ENCODE measurements at regions not wholly inside any gene's neighbourhood (a gene's known extent, or its start where the extent isn't known, plus 50 kb on each side); places are given as distances from the start of the nearest gene placed in this dataset.

DNA sequence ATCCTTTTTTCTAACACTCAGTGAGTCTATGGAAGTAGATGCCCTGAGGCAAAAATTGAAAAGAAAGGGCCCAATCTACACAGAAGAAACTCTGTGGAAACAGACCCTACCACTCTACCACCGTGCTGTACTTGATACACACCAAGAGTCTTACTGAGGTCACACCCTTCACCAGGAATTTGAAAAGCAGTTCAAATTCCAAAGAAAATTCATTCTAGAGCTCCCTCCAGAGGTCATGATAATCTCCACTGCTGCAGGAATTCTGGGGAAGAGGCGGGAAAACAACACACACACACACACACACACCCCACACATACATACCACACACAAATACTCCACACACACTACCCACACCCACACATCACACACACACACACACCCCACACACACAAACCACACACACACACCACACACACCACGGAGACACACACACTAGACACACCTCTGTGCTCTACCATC lies 336.8 kb downstream of the HDGFL1 start:
- Histone ChIP-seq H3K36me3 (ENCODE audit: control insufficient read depth, insufficient read depth, low read length) (no peaks in the 10 kb centered on the region), H3K4me1 (ENCODE audit: control insufficient read depth, insufficient read depth, low read length) (peaks cover 9% of the 10 kb centered on the region), H3K27ac (ENCODE audit: low read depth, low read length) (no peak overlapping the region), H3K4me3 (ENCODE audit: low read length) (no peak overlapping the region), H3K27me3 (ENCODE audit: control insufficient read depth, insufficient read depth, low read length) (no peaks in the 10 kb centered on the region), H3K9ac (ENCODE audit: low read length) (no peak overlapping the region)

DNA sequence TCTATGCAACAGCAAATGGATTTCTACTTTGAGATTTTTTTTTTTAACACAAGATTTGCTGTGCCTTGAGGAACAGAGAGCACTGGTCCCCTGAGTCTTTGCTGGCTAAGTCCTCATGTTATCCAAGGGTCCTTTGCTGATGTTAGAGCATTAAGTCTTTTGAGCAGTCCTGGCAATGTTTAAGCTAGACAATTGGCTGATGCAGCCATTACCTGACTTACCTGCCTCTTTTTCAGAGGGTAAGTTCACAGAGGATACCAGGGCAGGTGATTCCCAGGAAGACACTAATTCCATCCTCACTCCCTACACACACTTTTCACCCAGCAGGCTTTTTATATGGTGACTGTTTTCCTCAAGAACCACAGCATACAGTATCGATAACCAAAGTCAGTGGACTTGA lies 337.7 kb downstream of the HDGFL1 start:
- H3K4me1 ChIP-seq (ENCODE audit: control insufficient read depth, insufficient read depth, low read length): peaks cover 9% of the 10 kb centered on the region
- no peak overlapping the region for H3K27ac ChIP-seq (ENCODE audit: low read depth, low read length)
- H3K36me3 ChIP-seq (ENCODE audit: control insufficient read depth, insufficient read depth, low read length): no peaks in the 10 kb centered on the region
- H3K9ac ChIP-seq (ENCODE audit: low read length): no peak overlapping the region
- H3K27me3 ChIP-seq (ENCODE audit: control insufficient read depth, insufficient read depth, low read length): no peaks in the 10 kb centered on the region
- H3K4me3 ChIP-seq (ENCODE audit: low read length): no peak overlapping the region

DNA sequence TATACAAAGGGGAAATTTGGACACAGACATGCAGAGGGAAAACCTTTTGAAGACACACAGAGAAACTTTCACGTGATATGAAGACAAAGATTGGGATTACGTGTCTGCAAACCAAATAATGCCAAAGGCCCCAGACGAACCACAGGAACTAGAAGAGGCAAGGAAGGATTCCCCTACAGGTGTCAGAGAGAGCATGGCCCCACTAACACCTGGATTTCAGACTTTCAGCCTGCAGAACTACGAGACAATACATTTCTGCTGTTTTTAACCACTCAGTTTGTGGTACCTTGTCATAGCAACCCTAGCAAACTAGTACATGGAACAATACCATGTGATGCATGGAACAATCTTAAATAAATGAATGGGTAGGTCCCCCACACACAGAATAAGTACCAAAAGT lies 341.0 kb downstream of the HDGFL1 start:
- H3K9ac ChIP-seq (ENCODE audit: low read length): no peak overlapping the region
- H3K27me3 ChIP-seq (ENCODE audit: control insufficient read depth, insufficient read depth, low read length): no peaks in the 10 kb centered on the region
- no peaks in the 10 kb centered on the region for H3K36me3 ChIP-seq (ENCODE audit: control insufficient read depth, insufficient read depth, low read length)
- H3K4me3 ChIP-seq (ENCODE audit: low read length): no peak overlapping the region
- no peak overlapping the region for H3K27ac ChIP-seq (ENCODE audit: low read depth, low read length)
- H3K4me1 ChIP-seq (ENCODE audit: control insufficient read depth, insufficient read depth, low read length): peaks cover under 1% of the 10 kb centered on the region

DNA sequence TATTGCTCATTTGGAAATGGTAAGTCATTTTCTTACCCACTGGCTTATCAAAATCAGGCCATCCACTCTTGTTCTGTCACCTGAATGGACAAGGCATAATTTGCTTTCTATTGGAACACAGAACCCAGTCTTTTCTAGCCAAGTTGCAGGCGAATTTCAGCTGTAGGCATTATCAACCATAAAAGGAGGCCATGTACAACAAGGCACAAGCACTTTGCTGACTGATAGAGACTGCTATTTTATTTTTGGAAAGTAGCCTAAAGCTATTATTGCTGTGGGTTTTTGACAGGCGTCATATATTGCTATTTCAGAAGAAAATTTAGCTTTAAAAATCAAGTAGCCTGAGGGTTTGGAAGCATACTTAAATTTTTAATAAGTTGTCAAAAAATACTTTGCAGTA lies 344.2 kb downstream of the HDGFL1 start:
- no peak overlapping the region for H3K27ac ChIP-seq (ENCODE audit: low read depth, low read length)

DNA sequence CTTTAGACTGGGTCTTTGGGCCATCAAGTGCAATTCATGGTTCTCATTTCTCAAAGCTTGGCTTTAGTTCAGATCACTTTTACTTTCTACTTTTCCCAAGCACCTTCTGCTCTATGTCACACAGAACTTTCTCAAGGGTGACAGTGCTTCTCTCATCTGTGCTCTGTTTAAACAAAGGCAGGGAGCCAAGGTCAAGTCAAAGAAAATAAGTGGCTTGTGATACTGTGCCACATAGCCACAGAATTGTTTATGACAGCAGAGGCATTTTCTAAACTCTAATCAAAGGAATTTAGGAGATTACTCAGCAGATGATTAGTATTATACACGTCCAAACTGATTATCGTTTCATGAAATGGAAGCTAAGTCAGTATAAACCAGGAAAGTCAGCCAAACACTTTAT lies 348.0 kb downstream of the HDGFL1 start:
- Histone ChIP-seq H3K4me3 (ENCODE audit: low read length) (no peak overlapping the region), H3K27ac (ENCODE audit: low read depth, low read length) (no peak overlapping the region), H3K27me3 (ENCODE audit: control insufficient read depth, insufficient read depth, low read length) (no peaks in the 10 kb centered on the region)

More for the DNA sequence above, 344.2 kb downstream of the HDGFL1 start:
- Histone ChIP-seq H3K36me3 (ENCODE audit: control insufficient read depth, insufficient read depth, low read length) (no peaks in the 10 kb centered on the region), H3K9ac (ENCODE audit: low read length) (no peak overlapping the region), H3K27me3 (ENCODE audit: control insufficient read depth, insufficient read depth, low read length) (no peaks in the 10 kb centered on the region), H3K4me1 (ENCODE audit: control insufficient read depth, insufficient read depth, low read length) (no peaks in the 10 kb centered on the region), H3K4me3 (ENCODE audit: low read length) (no peak overlapping the region)

DNA sequence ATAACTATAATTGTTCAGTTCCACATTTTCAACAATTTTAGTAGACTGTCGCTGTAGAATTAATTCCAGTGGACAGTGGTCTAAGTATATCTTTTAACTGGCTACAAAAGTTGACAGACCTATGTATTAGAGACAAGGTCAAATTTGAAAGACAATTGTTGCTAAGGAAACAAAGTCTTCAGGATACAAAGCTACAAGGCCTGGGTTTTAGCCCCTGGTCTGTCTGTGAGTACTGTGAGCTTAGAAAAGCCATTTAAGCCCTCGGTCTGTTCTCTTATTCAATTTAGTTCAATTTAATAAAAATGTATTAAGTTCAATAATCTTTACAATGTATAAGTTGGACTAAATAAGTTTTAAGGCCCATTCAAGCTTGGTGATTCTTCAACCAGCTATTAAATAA lies 352.5 kb downstream of the HDGFL1 start:
- H3K9ac ChIP-seq (ENCODE audit: low read length): no peak overlapping the region
- H3K36me3 ChIP-seq (ENCODE audit: control insufficient read depth, insufficient read depth, low read length): no peaks in the 10 kb centered on the region
- peaks cover 5% of the 10 kb centered on the region for H3K4me1 ChIP-seq (ENCODE audit: control insufficient read depth, insufficient read depth, low read length)
- H3K4me3 ChIP-seq (ENCODE audit: low read length): no peak overlapping the region
- no peak overlapping the region for H3K27ac ChIP-seq (ENCODE audit: low read depth, low read length)
- H3K27me3 ChIP-seq (ENCODE audit: control insufficient read depth, insufficient read depth, low read length): no peaks in the 10 kb centered on the region

More for the DNA sequence above, 348.0 kb downstream of the HDGFL1 start:
- Histone ChIP-seq H3K36me3 (ENCODE audit: control insufficient read depth, insufficient read depth, low read length) (no peaks in the 10 kb centered on the region), H3K4me1 (ENCODE audit: control insufficient read depth, insufficient read depth, low read length) (no peaks in the 10 kb centered on the region), H3K9ac (ENCODE audit: low read length) (no peak overlapping the region)

DNA sequence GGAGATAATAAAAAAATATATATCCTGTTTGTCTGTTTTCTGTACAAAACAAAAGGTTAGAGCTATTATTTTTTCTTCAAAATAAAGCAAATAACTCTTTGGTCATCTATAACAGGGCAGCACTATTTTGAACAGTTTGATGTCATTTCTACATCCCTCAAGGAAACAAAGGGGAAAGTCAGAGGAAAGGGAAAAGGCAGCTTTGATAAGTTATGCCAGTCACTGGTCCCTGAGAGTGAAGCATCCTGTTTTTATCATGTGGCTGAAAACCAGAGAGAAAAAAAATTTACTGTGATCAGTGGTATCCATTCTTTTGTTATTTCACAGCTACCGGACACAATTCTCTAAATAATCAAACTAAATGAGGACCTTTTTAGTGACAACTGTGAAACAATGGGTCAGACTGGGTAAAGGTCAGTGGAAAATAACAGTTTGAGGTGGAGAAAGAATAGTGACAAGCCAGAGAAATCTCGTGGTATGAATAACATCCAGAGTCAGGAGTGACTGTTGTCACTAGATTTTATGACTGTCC lies 356.0 kb downstream of the HDGFL1 start:
- H3K36me3 ChIP-seq (ENCODE audit: control insufficient read depth, insufficient read depth, low read length): no peaks in the 10 kb centered on the region
- no peak overlapping the region for H3K9ac ChIP-seq (ENCODE audit: low read length)
- no peak overlapping the region for H3K27ac ChIP-seq (ENCODE audit: low read depth, low read length)
- no peak overlapping the region for H3K4me3 ChIP-seq (ENCODE audit: low read length)
- H3K27me3 ChIP-seq (ENCODE audit: control insufficient read depth, insufficient read depth, low read length): no peaks in the 10 kb centered on the region
- peaks cover 10% of the 10 kb centered on the region for H3K4me1 ChIP-seq (ENCODE audit: control insufficient read depth, insufficient read depth, low read length)

DNA sequence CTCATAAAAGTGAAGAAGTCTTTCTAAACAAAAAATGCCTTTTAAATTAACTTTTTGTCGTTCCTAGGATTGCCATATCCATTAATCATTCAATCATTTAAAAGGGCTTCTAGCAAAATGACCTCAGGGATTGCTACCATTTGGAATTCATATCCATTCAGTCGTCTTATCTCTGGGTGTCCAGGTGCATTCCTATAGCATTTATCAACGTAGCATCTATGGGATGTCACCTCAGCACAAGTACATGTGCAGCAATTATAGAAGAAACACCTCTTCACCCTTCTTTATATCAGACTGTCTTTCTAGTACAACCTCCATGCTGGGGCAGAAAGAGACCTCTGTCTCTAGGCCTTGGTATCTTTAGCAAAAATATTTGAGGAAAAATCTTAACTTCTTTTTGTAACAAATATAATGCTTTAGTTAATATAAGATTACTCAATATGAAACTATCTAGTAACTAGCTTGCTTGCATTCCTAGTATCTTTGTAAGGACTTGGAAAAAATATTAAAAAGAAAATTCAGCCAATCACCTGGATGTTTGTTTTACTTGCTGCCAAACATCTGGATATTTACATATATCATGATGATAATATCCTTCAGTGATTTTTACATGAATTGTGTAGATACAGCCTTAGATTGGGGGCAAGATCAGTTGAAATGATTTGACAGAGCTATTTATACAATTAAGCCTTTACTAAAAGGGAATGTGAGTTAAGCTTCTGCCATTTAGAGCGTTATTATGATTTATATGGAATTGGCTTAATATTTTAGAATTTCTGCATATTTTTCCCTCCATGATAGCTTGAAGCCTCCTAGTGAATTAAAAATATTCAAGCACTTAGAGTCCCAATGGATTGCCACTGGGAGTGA lies 356.8 kb downstream of the HDGFL1 start:
- Histone ChIP-seq H3K36me3 (ENCODE audit: control insufficient read depth, insufficient read depth, low read length) (no peaks in the 10 kb centered on the region), H3K27me3 (ENCODE audit: control insufficient read depth, insufficient read depth, low read length) (no peaks in the 10 kb centered on the region), H3K4me3 (ENCODE audit: low read length) (no peak overlapping the region), H3K9ac (ENCODE audit: low read length) (no peak overlapping the region), H3K4me1 (ENCODE audit: control insufficient read depth, insufficient read depth, low read length) (peaks cover 10% of the 10 kb centered on the region), H3K27ac (ENCODE audit: low read depth, low read length) (no peak overlapping the region)

DNA sequence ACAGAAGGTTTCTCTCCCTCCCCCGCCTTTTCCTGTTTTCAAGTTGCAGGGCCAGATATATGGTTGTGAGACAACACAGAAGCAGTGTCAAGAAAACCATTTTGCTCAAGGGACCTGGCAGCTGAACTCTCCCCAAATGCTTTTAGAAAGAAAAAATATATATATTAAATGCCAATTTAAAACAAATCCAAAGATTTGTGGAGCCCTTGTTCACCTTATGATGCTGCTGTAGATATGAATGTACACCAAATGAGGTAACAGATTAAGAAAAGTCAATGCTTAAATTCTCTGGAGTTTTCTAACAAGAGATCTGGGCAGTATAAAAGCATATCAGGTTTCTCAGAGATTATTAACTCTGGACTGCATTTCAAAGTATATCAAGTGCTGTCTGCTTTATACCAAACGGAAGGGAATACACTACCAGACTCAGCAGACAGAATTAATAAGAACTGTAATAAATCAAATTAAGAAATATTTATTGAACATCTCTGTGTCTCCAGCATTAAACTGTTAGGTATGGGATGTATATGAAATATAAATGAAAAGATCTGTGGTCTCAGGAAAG lies 357.5 kb downstream of the HDGFL1 start:
- no peak overlapping the region for H3K9ac ChIP-seq (ENCODE audit: low read length)
- H3K4me3 ChIP-seq (ENCODE audit: low read length): no peak overlapping the region
- peaks cover 10% of the 10 kb centered on the region for H3K4me1 ChIP-seq (ENCODE audit: control insufficient read depth, insufficient read depth, low read length)
- no peaks in the 10 kb centered on the region for H3K36me3 ChIP-seq (ENCODE audit: control insufficient read depth, insufficient read depth, low read length)
- no peaks in the 10 kb centered on the region for H3K27me3 ChIP-seq (ENCODE audit: control insufficient read depth, insufficient read depth, low read length)
- no peak overlapping the region for H3K27ac ChIP-seq (ENCODE audit: low read depth, low read length)

DNA sequence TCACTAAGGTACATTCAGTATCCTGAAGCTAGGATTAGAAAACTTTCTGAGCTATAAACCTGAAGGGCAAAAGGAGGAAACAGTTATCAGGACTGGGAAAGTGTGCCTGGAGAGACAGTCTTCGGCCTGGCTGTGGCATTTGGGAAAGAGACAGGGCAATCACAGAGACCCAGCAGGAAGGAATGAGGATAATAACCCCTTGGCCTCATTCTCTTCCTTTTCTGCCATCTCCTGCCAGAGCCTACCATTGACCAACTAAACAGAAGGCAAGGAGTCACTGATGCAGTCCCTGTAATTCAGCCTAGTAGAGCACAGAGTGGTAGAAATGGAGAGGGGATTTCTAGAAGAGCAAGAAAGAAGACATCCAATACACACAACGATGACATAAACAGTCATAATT lies 359.4 kb downstream of the HDGFL1 start:
- H3K4me1 ChIP-seq (ENCODE audit: control insufficient read depth, insufficient read depth, low read length): peaks cover 10% of the 10 kb centered on the region
- H3K27ac ChIP-seq (ENCODE audit: low read depth, low read length): no peak overlapping the region
- H3K36me3 ChIP-seq (ENCODE audit: control insufficient read depth, insufficient read depth, low read length): no peaks in the 10 kb centered on the region
- no peak overlapping the region for H3K9ac ChIP-seq (ENCODE audit: low read length)
- no peaks in the 10 kb centered on the region for H3K27me3 ChIP-seq (ENCODE audit: control insufficient read depth, insufficient read depth, low read length)
- H3K4me3 ChIP-seq (ENCODE audit: low read length): no peak overlapping the region

DNA sequence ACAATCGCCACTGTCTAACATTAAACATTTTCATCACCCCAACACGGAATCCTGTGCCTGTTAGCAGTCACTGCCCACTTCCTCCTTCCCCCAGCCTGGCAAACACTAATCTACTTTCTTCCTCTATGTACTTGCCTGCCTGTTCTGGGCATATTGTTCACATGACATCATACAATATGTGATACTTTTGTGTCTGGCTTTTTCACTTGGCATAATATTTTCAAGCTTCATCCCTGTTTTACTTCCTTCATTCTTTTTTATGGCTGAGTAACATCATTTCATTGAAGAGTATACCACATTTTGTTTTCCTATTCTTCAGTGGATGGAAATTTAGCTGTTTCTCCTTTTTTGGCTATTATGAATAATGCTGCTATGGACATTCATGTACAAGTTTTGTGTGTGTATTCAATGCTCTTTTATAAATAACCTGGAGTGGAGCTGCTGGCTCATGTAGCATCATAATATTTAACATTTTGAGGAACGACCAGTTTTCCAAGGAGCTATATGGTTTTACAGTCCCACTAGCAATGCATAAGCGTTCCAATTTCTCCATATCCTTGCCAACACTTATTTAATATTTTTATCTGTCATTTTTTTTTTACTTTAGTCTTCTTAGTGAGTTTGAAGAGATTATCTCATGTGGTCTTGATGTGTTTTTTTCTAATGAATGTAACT lies 360.1 kb downstream of the HDGFL1 start:
- Histone ChIP-seq H3K36me3 (ENCODE audit: control insufficient read depth, insufficient read depth, low read length) (no peaks in the 10 kb centered on the region), H3K27ac (ENCODE audit: low read depth, low read length) (no peak overlapping the region), H3K9ac (ENCODE audit: low read length) (no peak overlapping the region), H3K27me3 (ENCODE audit: control insufficient read depth, insufficient read depth, low read length) (no peaks in the 10 kb centered on the region), H3K4me3 (ENCODE audit: low read length) (no peak overlapping the region), H3K4me1 (ENCODE audit: control insufficient read depth, insufficient read depth, low read length) (peaks cover 10% of the 10 kb centered on the region)

DNA sequence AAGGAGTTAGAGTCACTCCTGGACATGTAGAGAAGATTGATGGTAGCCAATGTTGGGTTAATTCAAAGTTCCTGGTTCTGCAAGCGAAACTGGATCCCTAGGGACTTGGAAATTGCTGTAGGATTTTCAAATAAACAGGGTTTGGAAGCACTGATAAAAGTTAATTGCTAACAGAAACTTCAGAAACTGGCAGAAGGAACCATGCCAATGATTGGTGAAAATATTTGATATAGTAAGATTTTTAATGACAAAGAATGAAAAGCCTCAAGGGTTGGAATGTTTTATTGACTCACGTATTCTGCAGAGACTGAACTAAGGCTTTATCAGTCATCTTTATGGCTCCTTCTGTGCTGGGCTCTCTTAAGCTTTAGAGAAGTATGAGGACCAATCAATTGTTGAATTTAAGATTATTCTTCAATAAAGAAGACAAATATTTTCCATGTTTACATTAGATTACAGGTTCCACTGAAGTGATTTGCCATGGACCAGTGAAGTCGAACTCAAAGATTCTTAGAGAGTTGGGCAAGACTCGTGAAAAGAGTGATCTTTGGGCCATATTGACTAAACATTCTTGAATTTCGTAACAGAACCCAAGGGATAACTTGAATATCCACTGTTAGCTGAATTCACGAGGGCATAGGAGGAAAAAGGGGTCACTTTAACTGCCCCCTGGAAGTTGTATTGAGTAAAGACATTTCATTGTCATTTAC lies 371.4 kb downstream of the HDGFL1 start:
- Histone ChIP-seq H3K27me3 (ENCODE audit: control insufficient read depth, insufficient read depth, low read length) (no peaks in the 10 kb centered on the region), H3K36me3 (ENCODE audit: control insufficient read depth, insufficient read depth, low read length) (no peaks in the 10 kb centered on the region), H3K4me3 (ENCODE audit: low read length) (no peak overlapping the region), H3K4me1 (ENCODE audit: control insufficient read depth, insufficient read depth, low read length) (no peaks in the 10 kb centered on the region), H3K27ac (ENCODE audit: low read depth, low read length) (no peak overlapping the region), H3K9ac (ENCODE audit: low read length) (no peak overlapping the region)
